ENCODE measurements at regions not wholly inside any gene's neighbourhood (a gene's known extent, or its start where the extent isn't known, plus 50 kb on each side); places are given as distances from the start of the nearest gene placed in this dataset.
A peak's percentile ranks its signal among the peaks of the same experiment; 100 is the strongest.

DNA sequence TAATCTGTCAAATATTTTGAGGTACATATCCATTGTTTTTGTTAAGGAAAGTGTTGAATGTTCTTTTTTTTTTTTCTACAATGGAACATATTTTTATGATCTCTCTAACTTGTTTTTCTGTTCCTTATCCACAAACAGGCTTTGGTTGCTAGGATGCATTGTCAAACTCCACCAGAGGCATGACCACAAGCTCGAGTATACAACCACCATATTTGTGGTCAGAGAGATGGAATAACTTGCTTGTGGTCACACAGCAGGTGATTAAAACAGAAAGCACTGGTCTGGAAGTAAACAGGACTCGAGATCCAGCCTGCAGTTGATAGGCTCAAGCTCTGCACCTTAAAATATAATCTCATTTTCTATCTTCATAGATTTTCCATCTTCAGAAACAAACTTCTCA, 105.8 kb upstream of the ADAMTS18 start:
- H3K9me3 ChIP-seq (replicated peaks; ENCODE audit: control insufficient read depth, insufficient read depth, low read length) = no peaks in the 10 kb centered on the region
- H3K4me3 ChIP-seq (replicated peaks in 1 of 3; ENCODE audit: insufficient read depth in 1 of 3, low read depth in 1 of 3, low read length in 3 of 3) = no peak overlapping the region
- ChIA-PET CTCF (interaction anchor here (1.0 kb wide), 1 partner anchor 19 kb away, joined by 3 read pairs; no protein-coding TSS in a partner anchor), POLR2A (no interaction called here)
- dilution Hi-C loops (cut with MboI; ENCODE audit: extremely low pct_ligation_motif_present, low sequenced_read_pairs) = no loop called here
- no peak overlapping the region for H2AFZ ChIP-seq (ENCODE audit: low read depth, low read length)
- no TSS peak for BruUV-seq (replicated peaks)
- no peaks in the 10 kb centered on the region for H3K36me3 ChIP-seq (ENCODE audit: control insufficient read depth in 2 of 2, extremely low read depth in 1 of 2, insufficient read depth in 2 of 2, low read length in 2 of 2)
- no peaks in the 10 kb centered on the region for H3K4me1 ChIP-seq (ENCODE audit: control insufficient read depth, extremely low read depth, insufficient read depth, low read length)
- H3K27me3 ChIP-seq (ENCODE audit: control insufficient read depth in 2 of 2, insufficient read depth in 2 of 2, low read length in 2 of 2) = peaks cover 9 to 13% of the 10 kb centered on the region in 2 experiments
- H3K4me2 ChIP-seq (ENCODE audit: insufficient read depth, low read length) = no peak overlapping the region
- TF ChIP-seq GATA2 (IDR thresholded peaks at IDR 0.05; ENCODE audit: insufficient read depth, insufficient read length, low read depth, low read length) (no peak), EZH2 (IDR thresholded peaks at IDR 0.05; ENCODE audit: borderline replicate concordance, low read depth, low read length, severe bottlenecking) (no peak)
- peak; percentile 41 for DNase-seq (ENCODE audit: low read depth, low spot score)
- no peak for FAIRE-seq
- no peak overlapping the region for H3K27ac ChIP-seq (ENCODE audit: insufficient read depth, low read depth, low read length)
- no peaks in the 10 kb centered on the region for H3K79me2 ChIP-seq (ENCODE audit: control insufficient read depth, insufficient read depth, low read length)
- no peaks in the 10 kb centered on the region for H3K9me1 ChIP-seq (replicated peaks; ENCODE audit: control insufficient read depth, extremely low read depth, insufficient read depth, low read length)
- H4K20me1 ChIP-seq (replicated peaks; ENCODE audit: control insufficient read depth, extremely low read depth, insufficient read depth, low read length) = no peaks in the 10 kb centered on the region
- intact Hi-C loops (cut with micrococcal nuclease) = no loop called here
- no peak overlapping the region for H3K9ac ChIP-seq (replicated peaks; ENCODE audit: extremely low read depth, insufficient read depth, low read length)

DNA sequence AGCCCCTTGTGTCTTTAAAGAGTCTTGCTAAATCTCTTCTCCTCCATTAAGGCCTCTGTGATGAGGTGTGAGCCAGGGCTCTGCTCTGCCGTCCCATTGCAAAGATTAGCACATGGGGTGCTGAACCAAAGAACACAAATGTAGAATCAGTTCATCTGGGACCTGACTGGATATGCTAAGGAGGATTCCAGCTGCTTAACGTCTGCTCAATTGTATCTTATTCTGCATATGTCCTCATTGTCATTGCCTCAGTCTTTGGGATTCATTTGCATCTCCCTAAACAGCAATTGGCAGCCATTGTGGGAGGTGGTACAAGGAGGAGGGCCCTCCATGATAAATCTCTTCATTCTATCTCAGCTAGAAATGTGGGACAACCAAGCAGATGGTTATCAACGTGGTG, 106.3 kb upstream of the ADAMTS18 start:
- no peaks in the 10 kb centered on the region for H3K79me2 ChIP-seq (ENCODE audit: control insufficient read depth, insufficient read depth, low read length)
- peaks cover 9 to 10% of the 10 kb centered on the region in 2 experiments for H3K27me3 ChIP-seq (ENCODE audit: control insufficient read depth in 2 of 2, insufficient read depth in 2 of 2, low read length in 2 of 2)
- no peak overlapping the region for H3K27ac ChIP-seq (ENCODE audit: insufficient read depth, low read depth, low read length)
- POLR2A ChIA-PET = no interaction called here
- intact Hi-C loops (cut with micrococcal nuclease) (no loop called here), dilution Hi-C loops (cut with MboI; ENCODE audit: extremely low pct_ligation_motif_present, low sequenced_read_pairs) (no loop called here)
- CTCF ChIA-PET = interaction anchor here (1.0 kb wide), 1 partner anchor 18 kb away, joined by 3 read pairs; no protein-coding TSS in a partner anchor
- H3K9me1 ChIP-seq (replicated peaks; ENCODE audit: control insufficient read depth, extremely low read depth, insufficient read depth, low read length) = no peaks in the 10 kb centered on the region
- no peaks in the 10 kb centered on the region for H3K4me1 ChIP-seq (ENCODE audit: control insufficient read depth, extremely low read depth, insufficient read depth, low read length)
- no peak overlapping the region for H3K4me2 ChIP-seq (ENCODE audit: insufficient read depth, low read length)
- no peaks in the 10 kb centered on the region for H3K9me3 ChIP-seq (replicated peaks; ENCODE audit: control insufficient read depth, insufficient read depth, low read length)
- no peaks in the 10 kb centered on the region for H3K36me3 ChIP-seq (ENCODE audit: control insufficient read depth in 2 of 2, extremely low read depth in 1 of 2, insufficient read depth in 2 of 2, low read length in 2 of 2)
- DNase-seq (ENCODE audit: low read depth, low spot score) (no peak), FAIRE-seq (peak; percentile 12)
- no peak overlapping the region for H2AFZ ChIP-seq (ENCODE audit: low read depth, low read length)
- BruUV-seq (replicated peaks) = no TSS peak
- TF ChIP-seq POLR2A (IDR thresholded peaks at IDR 0.05; ENCODE audit: low read depth, low read length) = no peak
- TF ChIP-seq POLR2AphosphoS5 (IDR thresholded peaks at IDR 0.05; ENCODE audit: insufficient read depth, low read depth, low read length) = no peak
- no peak for TF ChIP-seq GATA2 (IDR thresholded peaks at IDR 0.05; ENCODE audit: insufficient read depth, insufficient read length, low read depth, low read length)
- no peaks in the 10 kb centered on the region for H4K20me1 ChIP-seq (replicated peaks; ENCODE audit: control insufficient read depth, extremely low read depth, insufficient read depth, low read length)
- H3K4me3 ChIP-seq (replicated peaks in 1 of 3; ENCODE audit: insufficient read depth in 1 of 3, low read depth in 1 of 3, low read length in 3 of 3) = no peak overlapping the region
- H3K9ac ChIP-seq (replicated peaks; ENCODE audit: extremely low read depth, insufficient read depth, low read length) = no peak overlapping the region

Data from endothelial cell of umbilical vein (primary cell).